DND-41 (cell line): ENCODE measurements at regions not wholly inside any gene's neighbourhood (a gene's known extent, or its start where the extent isn't known, plus 50 kb on each side); places are given as distances from the start of the nearest gene placed in this dataset.

Source experiments
- ATAC-seq: fragments of 200-7000 bp; cut with Tn5 transposase; 3 replicates; pipeline ENCODE4 v1.9.1; 2021; ENCODE audit warnings: low read depth; ENCODE audit not compliant: insufficient read depth
- DNase-seq: peaks from one replicate; pipeline ENCODE4 v3.0.0-alpha.2; 2020
- H2AFZ ChIP-seq: 2 replicates; pipeline ENCODE4 v1.6.0; 2012; ENCODE audit warnings: low read depth, low read length
- H3K27ac ChIP-seq: 2 replicates; pipeline ENCODE4 v1.5.1; 2012; ENCODE audit warnings: low read length, inconsistent platforms
- H3K27me3 ChIP-seq: fragments of 200-600 bp; sonication (generic); 2 replicates; pipeline ENCODE4 v1.6.0; 2012; ENCODE audit warnings: low read length, mild to moderate bottlenecking, inconsistent platforms; ENCODE audit not compliant: insufficient read depth, poor library complexity
- H3K36me3 ChIP-seq: 2 replicates; pipeline ENCODE4 v1.5.1; 2012; ENCODE audit warnings: low read length, inconsistent platforms; ENCODE audit not compliant: insufficient read depth
- H3K4me1 ChIP-seq: 2 replicates; pipeline ENCODE4 v1.5.1; 2012; ENCODE audit warnings: mild to moderate bottlenecking, low read length; ENCODE audit not compliant: insufficient read depth
- H3K4me2 ChIP-seq: 2 replicates; pipeline ENCODE4 v1.6.0; 2012; ENCODE audit warnings: mild to moderate bottlenecking, moderate library complexity, low read length, inconsistent platforms; ENCODE audit not compliant: insufficient read depth
- H3K4me3 ChIP-seq, 2 experiments: fragments of 200-600 bp in 1 of 2; shearing (Covaris generic) in 1 of 2; 2 replicates each; pipeline ENCODE4 v1.5.1; 2012 to 2016; ENCODE audit warnings: inconsistent platforms in 2 of 2, low read length in 2 of 2, mild to moderate bottlenecking in 2 of 2, low read depth in 1 of 2, moderate library complexity in 1 of 2
- H3K79me2 ChIP-seq: 2 replicates; pipeline ENCODE4 v1.6.0; 2012; ENCODE audit warnings: low read length, inconsistent platforms; ENCODE audit not compliant: insufficient read depth
- H3K9ac ChIP-seq: 2 replicates; pipeline ENCODE4 v1.6.0; 2012; ENCODE audit warnings: low read depth, mild to moderate bottlenecking, inconsistent platforms, low read length, moderate library complexity
- H3K9me3 ChIP-seq: 2 replicates; pipeline ENCODE4 v1.5.1; 2012; ENCODE audit warnings: low read length, moderate library complexity, mild to moderate bottlenecking, inconsistent platforms; ENCODE audit not compliant: insufficient read depth, severe bottlenecking
- H4K20me1 ChIP-seq: 2 replicates; pipeline ENCODE4 v1.6.0; 2012; ENCODE audit warnings: low read length; ENCODE audit not compliant: insufficient read depth
- EZH2 ChIP-seq: IDR thresholded peaks from 3 replicates; pipeline ENCODE4 v1.6.1; 2012; ENCODE audit warnings: borderline replicate concordance, low read depth, mild to moderate bottlenecking, moderate library complexity, low read length, inconsistent platforms; ENCODE audit not compliant: severe bottlenecking
- TF ChIP-seq, protein P1 (sequence below): IDR thresholded peaks from 2 replicates; pipeline ENCODE4 v1.5.1; 2012; ENCODE audit warnings: borderline replicate concordance, low read length, moderate library complexity, mild to moderate bottlenecking; ENCODE audit not compliant: poor library complexity, severe bottlenecking; ENCODE audit errors: extremely low read depth

DNA sequence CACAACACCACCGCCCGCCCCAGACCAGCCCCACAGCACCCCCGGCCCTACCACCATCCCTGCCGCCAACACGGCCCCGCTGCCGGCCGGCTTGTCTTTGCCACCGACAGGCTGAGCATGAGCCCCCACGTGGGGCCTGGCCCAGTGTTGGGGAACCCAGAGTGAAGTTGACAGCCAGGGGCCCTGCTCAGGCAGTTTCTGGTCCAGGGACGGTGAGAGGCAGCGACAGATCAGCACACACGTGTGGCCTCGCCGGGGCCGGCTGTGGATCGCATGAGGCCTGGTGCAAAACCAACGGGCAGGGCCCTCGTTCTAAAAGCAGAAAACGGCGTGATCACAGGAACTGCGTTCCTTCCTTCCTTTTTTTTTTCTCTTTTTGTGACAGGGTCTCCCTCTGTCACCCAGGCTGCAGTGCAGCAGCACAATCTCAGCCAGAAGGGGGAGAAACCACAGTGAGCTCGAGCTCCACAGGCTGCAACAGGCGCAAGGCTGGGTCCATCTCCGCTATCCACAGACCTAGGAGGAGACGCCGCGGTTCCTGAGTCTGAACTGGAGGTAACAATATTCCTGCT is 50.5 kb upstream of the FBRSL1 start:
- H3K9me3 ChIP-seq, result no peaks in the 10 kb centered on the region
- H3K27me3 ChIP-seq, result no peaks in the 10 kb centered on the region
- ATAC-seq (no peak), DNase-seq (no peak)
- H3K79me2 ChIP-seq, result no peaks in the 10 kb centered on the region
- TF ChIP-seq EZH2, result no peak
- TF ChIP-seq, protein P1, sequence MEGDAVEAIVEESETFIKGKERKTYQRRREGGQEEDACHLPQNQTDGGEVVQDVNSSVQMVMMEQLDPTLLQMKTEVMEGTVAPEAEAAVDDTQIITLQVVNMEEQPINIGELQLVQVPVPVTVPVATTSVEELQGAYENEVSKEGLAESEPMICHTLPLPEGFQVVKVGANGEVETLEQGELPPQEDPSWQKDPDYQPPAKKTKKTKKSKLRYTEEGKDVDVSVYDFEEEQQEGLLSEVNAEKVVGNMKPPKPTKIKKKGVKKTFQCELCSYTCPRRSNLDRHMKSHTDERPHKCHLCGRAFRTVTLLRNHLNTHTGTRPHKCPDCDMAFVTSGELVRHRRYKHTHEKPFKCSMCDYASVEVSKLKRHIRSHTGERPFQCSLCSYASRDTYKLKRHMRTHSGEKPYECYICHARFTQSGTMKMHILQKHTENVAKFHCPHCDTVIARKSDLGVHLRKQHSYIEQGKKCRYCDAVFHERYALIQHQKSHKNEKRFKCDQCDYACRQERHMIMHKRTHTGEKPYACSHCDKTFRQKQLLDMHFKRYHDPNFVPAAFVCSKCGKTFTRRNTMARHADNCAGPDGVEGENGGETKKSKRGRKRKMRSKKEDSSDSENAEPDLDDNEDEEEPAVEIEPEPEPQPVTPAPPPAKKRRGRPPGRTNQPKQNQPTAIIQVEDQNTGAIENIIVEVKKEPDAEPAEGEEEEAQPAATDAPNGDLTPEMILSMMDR, result no peak
- peaks cover 10% of the 10 kb centered on the region for H3K4me1 ChIP-seq
- H3K9ac ChIP-seq, result no peak overlapping the region
- no peaks in the 10 kb centered on the region for H4K20me1 ChIP-seq
- H3K27ac ChIP-seq, result no peak overlapping the region
- H3K36me3 ChIP-seq, result no peaks in the 10 kb centered on the region
- no peak overlapping the region for H2AFZ ChIP-seq
- H3K4me3 ChIP-seq, result no peak overlapping the region
- H3K4me2 ChIP-seq, result no peak overlapping the region

DNA sequence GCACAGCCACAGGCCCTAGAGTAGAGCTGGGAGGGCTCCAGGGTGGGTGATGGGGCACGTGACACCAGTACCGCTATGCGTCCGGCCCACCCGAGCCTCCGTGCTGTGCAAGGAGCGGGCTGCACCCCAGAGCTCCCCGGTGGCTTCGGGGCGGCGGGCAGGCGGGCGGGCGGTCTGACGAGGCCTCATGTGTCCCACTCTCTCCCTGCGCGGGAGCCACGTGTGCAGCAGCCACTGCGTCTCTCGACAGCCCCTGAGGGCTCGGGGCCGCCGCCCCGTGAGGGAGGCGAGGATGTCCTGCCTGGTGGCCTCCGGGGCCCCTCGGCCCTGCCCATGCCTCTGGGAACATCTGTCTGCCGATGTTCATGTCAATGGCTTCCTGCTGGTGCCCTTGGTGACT is 51.2 kb upstream of the FBRSL1 start:
- no peak overlapping the region for H2AFZ ChIP-seq
- H3K27ac ChIP-seq, result no peak overlapping the region
- peaks cover 3% of the 10 kb centered on the region for H3K4me1 ChIP-seq
- no peaks in the 10 kb centered on the region for H3K9me3 ChIP-seq
- H3K79me2 ChIP-seq, result no peaks in the 10 kb centered on the region
- H3K36me3 ChIP-seq, result no peaks in the 10 kb centered on the region
- ATAC-seq, result no peak
- no peak overlapping the region for H3K9ac ChIP-seq
- H3K4me2 ChIP-seq, result no peak overlapping the region
- no peaks in the 10 kb centered on the region for H4K20me1 ChIP-seq
- H3K4me3 ChIP-seq, result no peak overlapping the region
- no peak for DNase-seq
- TF ChIP-seq, protein P1, result no peak
- TF ChIP-seq EZH2, result no peak
- no peaks in the 10 kb centered on the region for H3K27me3 ChIP-seq

DNA sequence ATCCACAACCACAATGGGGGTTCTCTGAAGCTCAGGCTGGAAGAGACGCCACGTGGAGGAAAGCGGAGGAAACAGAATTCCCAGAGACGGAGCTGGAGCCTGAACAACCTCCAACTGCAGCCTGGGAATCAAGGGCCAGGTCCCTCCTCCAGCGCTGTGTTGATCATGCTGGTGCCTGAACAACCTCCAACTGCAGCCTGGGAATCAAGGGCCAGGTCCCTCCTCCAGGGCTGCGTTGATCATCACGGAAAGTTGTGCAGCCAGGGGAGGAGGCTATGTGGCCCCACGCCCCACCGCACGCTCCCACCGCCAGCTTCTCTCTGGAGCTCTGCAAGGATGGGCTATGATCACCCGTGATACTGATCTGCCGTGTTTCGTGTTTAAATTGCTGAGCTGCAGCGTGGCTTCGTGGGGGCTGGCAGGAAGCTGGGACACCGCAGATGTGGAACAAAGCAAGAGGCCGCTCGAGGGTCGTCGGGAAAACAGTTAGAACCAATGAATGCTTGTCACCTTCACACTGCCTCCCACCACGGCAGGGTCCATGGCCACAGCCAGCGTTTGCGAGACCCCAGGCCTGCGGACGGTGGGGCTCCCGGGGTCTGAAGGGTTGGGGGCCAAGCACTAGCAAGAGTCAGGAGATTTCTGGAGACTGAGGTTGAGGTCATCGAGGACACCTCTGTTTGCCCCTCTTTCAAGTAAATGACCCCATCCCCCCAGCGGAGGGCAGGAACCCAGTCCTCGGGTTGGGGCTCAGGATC is 51.8 kb upstream of the FBRSL1 start:
- H3K36me3 ChIP-seq, result no peaks in the 10 kb centered on the region
- H3K79me2 ChIP-seq, result no peaks in the 10 kb centered on the region
- no peak overlapping the region for H2AFZ ChIP-seq
- H4K20me1 ChIP-seq, result no peaks in the 10 kb centered on the region
- TF ChIP-seq EZH2, result no peak
- TF ChIP-seq, protein P1, result no peak
- peak; percentile 46; the same call in 2 of the 3 replicates for ATAC-seq
- H3K27me3 ChIP-seq, result no peaks in the 10 kb centered on the region
- H3K27ac ChIP-seq, result no peak overlapping the region
- no peak overlapping the region for H3K9ac ChIP-seq
- no peaks in the 10 kb centered on the region for H3K4me1 ChIP-seq
- H3K9me3 ChIP-seq, result no peaks in the 10 kb centered on the region
- no peak for DNase-seq
- no peak overlapping the region for H3K4me3 ChIP-seq
- H3K4me2 ChIP-seq, result no peak overlapping the region
